Urothelium cell line (cell line): ENCODE measurements at regions not wholly inside any gene's neighbourhood (a gene's known extent, or its start where the extent isn't known, plus 50 kb on each side); places are given as distances from the start of the nearest gene placed in this dataset.

Source experiments
- DNase-seq: peaks from one replicate; pipeline ENCODE4 v3.0.0; 2011; ENCODE audit warnings: low spot score, mixed read lengths
- FAIRE-seq: peaks from 2 replicates; lab custom pipeline; 2011; peaks lifted over from hg19 to GRCh38; lab: Jason Lieb, UNC

- peak; percentile 79 for DNase-seq
- FAIRE-seq = peak; percentile 87
Measured at GRCh38 chr2:120669121-120669952, 66.3 kb upstream of the GLI2 start.

DNA sequence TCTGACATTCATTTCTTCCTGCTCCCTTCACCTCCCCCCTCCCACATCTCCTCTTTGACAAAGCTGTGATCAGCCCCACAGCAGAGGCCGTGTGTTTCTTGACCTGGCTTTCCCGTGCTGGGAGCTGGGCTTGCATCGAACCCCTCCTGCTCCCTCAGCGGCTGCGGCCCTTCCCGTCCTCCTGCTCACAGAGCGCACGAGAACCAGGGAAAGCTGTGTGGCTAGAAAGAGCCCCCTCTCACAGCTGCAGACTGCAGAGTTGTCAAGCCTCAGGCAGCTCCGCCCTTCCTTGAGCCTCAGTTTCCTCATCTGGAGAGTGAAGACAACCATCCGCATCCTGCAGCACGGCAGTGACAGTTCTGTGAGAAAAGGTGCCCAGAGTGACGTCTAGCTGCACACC, 65.7 kb upstream of the GLI2 start:
- FAIRE-seq (peak; percentile 80), DNase-seq (no peak)

- peak; percentile 42 for FAIRE-seq
- no peak for DNase-seq
Measured at GRCh38 chr2:120670371-120670770, 65.3 kb upstream of the GLI2 start.

DNA sequence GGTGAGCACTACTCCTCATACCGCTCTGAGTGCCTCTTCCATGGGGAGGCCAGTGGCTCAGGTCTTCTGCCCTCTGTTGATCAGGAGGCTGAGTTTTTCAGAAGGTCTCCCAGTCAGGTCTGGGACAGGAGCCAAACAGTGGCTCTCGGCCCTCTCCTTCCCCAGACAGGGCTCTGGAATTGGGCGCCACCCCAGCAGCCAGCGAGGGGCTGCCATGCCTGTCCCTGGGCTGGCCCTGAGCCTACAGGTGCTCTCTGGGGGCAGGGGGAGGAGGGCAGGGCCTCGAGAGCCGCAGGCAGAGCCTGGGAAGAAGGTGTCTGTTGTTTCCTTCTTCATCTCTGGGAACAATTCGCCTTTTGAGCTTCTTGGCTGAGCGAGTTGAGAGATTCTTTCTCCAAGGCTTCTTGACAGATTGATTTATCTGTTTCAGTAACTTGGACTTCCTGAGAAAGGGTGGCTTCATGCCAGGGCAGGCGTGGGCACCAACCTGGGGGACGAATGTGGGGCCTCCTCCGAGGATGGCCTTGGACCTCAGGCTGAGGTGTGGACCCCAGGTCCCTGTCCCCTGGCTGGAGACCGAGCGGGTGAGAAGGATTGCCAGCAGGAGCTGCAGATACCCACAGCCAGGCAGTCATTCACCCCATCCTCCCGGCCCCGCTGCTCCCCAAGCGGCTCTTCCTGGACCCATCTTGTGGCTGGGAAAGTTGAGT, 64.7 kb upstream of the GLI2 start:
- FAIRE-seq = no peak
- DNase-seq = peak; percentile 46

DNA sequence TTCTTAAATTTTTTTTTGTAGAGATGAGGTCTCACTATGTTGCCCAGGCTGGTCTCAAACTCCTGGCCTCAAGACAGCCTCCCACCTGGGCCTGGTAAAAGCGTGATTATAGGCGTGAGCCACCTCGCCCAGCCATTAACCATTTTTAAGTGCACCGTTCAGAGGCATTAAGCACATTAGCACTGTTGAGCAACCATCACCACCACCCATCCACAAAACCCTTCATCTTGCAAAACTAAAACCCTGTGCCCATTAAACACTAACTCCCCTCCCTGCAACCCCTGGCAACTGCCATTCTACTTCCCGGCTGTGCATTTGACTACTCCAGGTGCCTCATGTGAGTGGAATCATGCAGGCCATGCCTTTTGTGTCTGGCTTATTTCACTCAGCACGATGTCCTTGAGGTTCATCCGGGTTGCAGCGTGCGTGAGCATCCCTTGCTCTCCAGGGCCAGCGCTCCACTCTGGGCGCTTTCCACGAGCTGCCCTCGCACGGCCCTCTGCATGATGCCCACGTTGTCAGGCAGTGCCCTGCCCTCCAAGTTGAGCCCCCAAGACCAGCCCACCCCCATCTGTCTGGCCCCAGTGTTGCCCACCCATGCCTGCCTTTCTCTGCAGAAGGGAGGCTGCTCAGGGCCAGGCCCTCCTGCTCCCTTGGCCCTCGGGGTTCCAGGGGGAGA, 63.0 kb upstream of the GLI2 start:
- DNase-seq (no peak), FAIRE-seq (peak; percentile 35)

- FAIRE-seq = peak; percentile 89
- DNase-seq = no peak
Measured at GRCh38 chr2:120673205-120673550, 62.5 kb upstream of the GLI2 start.

- FAIRE-seq = no peak
- DNase-seq = no peak
Measured at GRCh38 chr2:120673571-120674061, 62.1 kb upstream of the GLI2 start.

DNA sequence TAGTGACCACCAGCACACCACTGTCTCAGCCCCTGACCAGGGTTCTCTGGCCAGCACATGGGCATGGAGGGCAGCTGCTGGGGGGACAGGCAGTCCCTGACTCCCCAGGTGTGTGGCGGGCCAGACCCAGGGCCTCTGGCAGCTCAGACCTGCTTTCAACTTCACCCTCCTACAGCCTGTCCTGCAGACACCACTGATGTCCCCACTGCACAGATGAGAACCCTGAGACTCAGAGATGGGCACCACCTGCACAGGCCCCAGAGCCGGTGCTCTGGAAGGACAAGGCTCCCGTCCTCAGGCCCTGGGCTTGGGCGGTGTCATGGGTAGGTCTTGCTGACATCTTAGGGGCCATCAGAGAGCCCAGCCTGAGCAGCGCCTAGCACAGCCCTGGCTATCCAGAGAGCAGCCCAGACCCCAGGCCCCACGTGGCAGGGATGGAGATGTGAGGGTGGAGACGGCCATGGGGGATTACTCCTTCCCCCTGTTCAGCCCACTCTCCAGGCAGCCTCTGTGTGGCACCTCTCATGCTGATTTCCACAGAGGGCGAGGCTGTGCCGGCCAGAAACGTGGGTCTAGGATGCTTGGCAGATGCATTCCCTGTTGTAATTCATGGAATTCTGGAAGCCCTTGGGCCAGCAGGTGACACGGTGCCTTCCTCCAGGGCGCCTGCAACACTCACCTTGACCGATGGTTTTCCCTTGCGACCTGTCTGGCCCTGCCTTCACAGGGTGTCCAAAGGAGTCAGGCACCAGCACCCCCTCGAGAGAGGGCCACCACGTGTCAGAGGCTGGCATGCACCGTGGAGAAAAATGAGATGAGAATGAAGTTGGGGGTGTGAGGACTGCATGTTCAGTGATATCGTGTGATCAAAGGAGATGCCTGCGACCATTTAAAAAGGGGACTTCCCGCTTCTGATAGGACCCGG, 61.2 kb upstream of the GLI2 start:
- FAIRE-seq = peak; percentile 13
- DNase-seq = no peak

- FAIRE-seq = peak; percentile 91
- DNase-seq = peak; percentile 88
Measured at GRCh38 chr2:120675460-120676130, 60.1 kb upstream of the GLI2 start.

DNA sequence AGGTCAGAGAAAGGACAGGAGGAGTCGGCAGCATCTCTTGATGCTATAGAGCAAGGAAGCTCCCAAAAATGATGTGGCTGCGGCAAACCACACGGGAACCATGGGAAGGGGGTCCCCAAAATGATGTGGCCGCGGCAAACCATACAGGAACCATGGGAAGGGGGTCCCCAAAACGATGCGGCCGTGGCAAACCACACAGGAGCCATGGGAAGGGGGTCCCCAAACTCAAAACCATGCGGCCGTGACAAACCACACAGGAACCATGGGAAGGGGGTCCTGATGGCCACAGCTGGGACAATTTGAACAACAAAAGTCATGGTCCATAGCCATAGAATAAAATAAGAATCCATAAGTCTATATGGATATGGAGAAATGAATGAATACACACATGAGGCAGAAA, 58.4 kb upstream of the GLI2 start:
- FAIRE-seq = no peak
- DNase-seq = no peak

DNA sequence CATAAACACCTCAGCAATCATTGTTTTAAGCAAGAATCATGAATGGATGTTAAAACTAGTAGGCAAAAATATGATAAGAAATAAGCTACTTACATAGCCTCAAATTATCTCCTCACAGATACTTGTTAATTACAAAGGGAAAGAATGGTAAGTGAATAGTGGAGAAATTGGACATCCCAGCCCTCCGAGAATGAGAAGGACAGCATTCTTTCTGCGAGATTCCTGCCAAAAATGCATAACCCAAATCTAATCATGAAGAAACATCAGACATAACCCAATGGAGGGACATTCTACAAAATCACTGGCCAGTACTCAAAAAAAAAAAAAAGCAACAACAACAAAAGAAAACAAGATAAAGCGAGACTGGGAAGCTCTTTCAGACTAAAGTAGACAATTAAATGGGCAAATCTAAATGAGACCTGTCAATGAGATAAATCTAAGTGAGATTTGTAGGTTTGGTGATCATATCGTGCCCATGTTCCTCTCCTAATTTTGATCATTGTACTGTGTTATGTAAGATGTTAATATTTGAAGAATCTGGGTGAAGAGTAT, 57.9 kb upstream of the GLI2 start:
- DNase-seq = no peak
- FAIRE-seq = no peak

GRCh38 chr2:120678251-120678650, 57.4 kb upstream of the GLI2 start:
- DNase-seq (no peak), FAIRE-seq (peak; percentile 35)

- no peak for DNase-seq
- peak; percentile 23 for FAIRE-seq
Measured at GRCh38 chr2:120678926-120679325, 56.7 kb upstream of the GLI2 start.

- no peak for FAIRE-seq
- no peak for DNase-seq
Measured at GRCh38 chr2:120679526-120679925, 56.1 kb upstream of the GLI2 start.

DNA sequence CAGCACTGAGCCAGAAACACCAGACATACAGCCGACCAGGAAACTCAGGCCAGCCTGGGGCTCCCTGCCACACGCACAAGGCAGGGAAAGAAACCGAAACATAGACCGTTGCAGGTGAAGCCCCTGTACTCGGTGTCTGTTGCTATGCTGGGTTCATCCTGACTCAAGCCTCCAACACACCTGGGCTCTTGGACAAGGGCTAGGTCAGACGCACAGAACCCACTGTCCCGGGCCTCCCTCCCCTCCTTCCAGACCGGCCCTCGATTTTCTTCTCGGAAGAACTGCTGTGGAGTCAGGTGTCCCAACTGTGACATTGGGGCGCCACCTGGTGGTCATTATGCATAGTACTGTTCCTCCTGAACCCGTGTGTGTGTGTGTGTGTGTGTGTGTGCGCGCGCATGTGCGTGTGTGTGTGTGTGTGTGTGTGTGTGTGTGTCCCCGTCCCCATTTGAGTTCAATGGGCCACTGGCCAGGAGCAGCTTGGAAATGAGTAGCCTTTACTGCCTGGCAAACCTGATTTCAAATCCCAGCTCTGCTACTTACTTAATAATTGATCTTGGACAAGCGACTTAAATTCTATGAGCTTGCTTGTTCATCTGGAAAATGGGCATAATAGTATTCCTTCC, 55.4 kb upstream of the GLI2 start:
- peak; percentile 98 for FAIRE-seq

GRCh38 chr2:120681181-120681580, 54.5 kb upstream of the GLI2 start:
- peak; percentile 52 for FAIRE-seq
- DNase-seq = no peak

More for the DNA sequence above, 55.4 kb upstream of the GLI2 start:
- peak; percentile 87 for DNase-seq

GRCh38 chr2:120681696-120682288, 53.9 kb upstream of the GLI2 start:
- DNase-seq = no peak

DNA sequence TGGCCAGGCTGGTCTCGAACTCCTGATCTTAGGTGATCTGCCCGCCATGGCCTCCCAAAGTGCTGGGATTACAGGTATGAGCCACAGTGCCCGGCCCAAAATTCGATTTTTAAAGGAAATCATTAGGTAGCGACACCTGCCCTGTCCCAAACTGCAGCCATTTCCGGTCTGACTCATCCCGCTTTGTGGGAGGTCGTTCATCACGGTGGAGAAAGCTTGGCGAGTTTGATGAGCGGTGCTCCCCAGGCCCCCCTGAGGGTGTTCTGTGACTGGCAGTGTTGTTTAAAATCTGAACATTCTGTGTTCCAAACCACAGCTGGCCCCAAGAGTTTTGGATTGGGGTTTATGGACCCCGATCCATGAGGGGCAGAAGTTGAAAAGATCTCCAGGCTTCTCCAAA, 53.0 kb upstream of the GLI2 start:
- no peak for DNase-seq
- no peak for FAIRE-seq

More at GRCh38 chr2:120681696-120682288, 53.9 kb upstream of the GLI2 start:
- no peak for FAIRE-seq

DNA sequence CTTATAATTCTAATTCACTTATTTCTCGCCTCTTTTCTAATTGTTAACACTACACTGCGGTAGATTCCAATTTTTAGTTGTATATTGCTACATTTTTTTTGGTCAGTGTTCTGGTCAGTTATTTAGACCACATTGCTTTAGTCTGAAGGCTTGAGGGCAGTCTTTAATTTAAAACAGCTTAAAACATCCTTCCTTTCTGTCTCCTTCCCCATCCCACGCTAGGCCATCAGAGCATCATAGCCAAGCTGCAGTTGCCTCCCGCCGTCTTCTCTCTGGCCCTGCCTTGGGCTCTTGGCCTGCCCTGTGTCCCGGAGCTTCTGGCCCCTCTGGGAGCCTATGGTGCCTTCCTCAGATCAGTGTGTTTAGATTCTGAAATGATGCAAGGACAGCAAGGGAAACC, 52.6 kb upstream of the GLI2 start:
- FAIRE-seq = no peak
- DNase-seq = no peak
